HT-29 (cell line): ENCODE measurements at regions not wholly inside any gene's neighbourhood (a gene's known extent, or its start where the extent isn't known, plus 50 kb on each side); places are given as distances from the start of the nearest gene placed in this dataset.

Experiments
- DNase-seq: peaks from one replicate; pipeline ENCODE4 v3.0.0-alpha.2; 2015; ENCODE audit warnings: low spot score

DNA sequence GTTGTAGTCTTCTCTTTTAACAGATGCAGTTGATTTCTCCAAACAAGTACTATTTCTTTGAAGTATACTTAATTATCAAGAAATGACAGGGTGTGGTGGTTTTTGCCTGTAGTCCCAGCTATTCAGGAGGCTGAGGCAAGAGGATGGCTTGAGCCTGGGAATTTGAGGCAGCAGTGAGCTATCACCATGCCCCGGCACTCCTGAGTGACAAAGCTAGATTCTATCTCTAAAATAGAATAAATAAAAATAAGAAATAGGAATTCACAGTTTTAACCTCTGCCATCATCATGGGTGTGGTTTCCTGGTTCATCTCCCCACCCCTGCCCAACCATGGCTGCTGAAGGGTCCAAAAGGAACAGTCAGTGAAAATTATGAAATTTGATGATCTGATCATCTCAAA lies 290.2 kb upstream of the FLRT2 start:
- DNase-seq = no peak

DNA sequence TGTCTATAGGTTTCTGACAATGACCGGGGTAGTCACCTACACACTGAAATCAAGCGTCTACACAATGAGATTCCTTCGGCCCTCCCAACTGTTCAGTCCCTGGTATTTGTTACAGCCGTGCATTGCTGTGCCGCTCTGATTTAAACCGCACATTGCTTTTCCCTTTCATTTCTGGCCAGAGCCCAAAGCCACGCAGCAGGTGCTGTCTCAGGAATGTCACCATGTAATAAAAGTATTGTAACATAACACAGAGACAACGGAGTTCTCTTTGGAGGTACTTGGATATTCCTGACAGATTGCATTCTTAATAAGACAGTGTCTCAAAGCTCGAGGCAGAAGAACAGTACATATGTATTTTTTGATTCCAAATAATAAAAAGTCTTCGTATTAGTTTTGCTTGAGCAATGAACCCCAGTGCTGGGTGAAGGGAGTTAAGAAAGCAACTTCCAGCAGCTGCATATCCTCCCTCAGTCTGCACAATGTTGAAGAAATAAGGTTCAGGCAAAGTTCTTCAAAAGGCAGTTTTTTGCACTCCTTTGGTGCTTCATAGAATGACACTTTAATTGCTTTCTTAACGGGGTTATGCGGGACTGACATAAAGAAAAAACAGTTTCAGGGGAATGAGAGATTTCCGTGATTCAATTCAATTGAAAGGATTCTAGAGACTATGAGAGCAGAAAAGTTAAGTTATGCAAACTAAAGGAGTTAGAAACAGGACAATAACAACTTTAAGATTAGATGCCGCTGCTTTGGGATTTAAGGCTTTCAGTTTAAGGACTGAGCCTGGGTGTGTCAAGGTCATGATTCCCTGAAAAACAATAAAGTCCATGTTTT lies 288.7 kb upstream of the FLRT2 start:
- DNase-seq = peak; percentile 55

- no peak for DNase-seq
These were observed 287.3 kb upstream of the FLRT2 start for GRCh38 chr14:85242666-85243065.

GRCh38 chr14:85243321-85243720 lies 286.6 kb upstream of the FLRT2 start:
- no peak for DNase-seq

DNA sequence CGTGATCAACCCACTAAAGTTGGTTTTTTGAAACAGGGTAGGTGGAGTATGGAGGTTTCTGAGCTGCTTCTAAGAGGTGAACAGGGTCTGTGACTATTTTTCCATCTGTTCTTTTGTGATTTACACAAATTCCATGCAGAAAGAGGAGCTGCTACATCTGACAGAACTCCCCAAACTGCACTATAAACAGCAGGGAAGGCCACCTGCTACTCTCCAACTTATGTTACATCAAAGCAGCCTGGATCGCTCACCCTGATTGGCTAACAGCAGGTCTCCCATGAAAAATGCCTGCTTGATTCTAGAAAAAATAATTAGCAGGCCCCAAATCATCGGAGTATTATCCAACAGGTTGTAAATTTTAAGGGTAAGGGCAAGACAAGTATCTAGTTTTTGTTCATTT lies 282.9 kb upstream of the FLRT2 start:
- DNase-seq = no peak

DNA sequence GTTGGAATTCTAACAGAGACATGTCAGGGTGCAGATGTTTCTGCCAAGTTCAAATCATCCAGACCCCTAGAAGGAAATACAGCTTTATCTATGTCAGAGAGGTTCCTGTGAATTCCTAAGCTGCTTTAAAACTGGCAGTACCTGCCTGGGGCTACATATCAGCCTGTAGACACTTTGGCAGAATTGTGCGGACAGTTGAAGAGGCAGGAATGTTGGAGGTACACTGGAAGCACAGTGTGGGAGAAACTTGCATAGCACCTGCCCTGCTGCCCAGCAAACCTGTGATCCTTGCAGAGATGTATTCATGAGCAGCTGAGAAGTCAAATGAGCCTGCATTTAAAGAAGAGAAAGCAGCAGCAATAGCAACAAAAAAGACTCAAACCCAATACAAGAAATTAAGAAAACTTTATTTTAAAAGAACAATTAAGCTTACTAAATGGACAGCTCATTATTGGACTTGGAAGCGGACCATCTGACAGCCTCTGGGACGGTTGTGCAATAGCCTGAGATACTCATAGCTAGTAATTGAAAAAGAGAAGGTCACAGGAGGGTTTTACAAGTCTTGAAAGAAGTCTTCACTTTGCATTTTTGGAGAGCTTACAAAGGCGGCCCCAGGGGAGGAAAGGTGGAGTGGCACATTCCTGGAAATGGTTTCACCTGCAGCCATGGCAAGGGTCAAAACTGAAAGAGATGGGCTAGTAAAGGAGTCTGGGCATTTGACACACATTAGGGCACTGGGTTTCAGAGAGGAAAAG lies 280.9 kb upstream of the FLRT2 start:
- no peak for DNase-seq

GRCh38 chr14:85250414-85251189 lies 279.3 kb upstream of the FLRT2 start:
- peak; percentile 30 for DNase-seq

- DNase-seq = peak; percentile 72
These were observed 277.9 kb upstream of the FLRT2 start for GRCh38 chr14:85252011-85252410.

GRCh38 chr14:85254711-85255110 lies 275.2 kb upstream of the FLRT2 start:
- no peak for DNase-seq

- DNase-seq = no peak
These were observed 272.7 kb upstream of the FLRT2 start for GRCh38 chr14:85257287-85257686.

DNA sequence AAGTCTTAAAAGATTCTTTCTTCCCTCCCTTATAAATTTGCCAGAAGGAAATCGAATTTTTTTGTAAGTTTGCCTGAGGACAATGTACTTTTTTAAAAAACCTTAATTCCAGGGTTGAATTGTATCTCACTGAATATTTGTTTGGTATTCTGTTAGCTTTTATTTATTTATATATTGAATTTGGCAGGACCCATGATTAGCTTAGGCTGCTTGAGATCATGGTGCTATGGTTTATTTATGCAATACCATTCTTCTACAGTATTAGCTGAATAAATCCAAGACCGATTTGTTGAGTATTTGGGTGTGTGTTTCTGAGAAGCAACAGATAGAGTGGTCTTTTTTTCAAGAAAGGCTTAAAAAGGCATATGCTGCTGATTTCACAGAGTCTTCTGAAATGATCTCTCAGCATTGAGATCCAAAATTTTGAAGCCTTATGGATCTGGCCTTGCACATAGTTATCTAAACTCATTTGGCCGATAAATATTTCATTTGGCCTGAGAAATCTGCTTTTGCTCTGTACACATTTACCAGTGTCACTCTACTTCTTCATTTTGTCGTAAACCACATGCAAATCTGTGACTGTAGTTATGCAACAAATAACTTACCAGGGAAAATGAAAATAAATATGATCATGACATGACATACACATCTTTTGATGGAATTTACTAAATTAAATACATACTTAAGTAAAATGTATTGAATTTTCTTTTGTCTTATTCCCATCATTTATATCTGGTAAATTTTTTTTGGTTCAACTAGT lies 265.8 kb upstream of the FLRT2 start:
- DNase-seq = no peak

DNA sequence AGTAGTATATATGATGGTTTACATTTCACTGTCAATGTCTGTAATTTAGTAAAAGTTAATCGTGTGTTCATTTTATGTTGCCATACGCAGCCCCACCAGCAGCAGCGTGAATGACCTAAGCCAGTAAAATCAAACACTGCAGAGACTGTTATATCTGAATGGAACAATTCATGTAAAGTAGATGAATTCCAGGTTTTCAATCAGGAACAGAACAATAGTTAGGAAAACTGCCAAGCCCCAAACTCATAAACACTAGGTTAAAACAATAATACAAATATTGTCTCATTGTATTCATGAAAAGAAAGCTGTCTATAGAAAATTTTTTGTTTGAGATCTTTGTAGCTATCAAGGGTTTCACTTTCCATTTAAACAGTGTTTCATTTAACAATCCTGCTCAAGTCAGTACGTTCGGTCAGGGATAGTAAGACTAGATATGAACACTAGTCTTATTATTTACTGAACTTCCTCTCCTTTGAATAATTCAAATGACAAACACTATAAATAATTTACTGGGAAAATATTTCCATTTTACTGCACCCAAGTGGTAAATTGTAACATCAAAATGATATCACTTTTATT lies 256.8 kb upstream of the FLRT2 start:
- no peak for DNase-seq

- DNase-seq = no peak
These were observed 256.0 kb upstream of the FLRT2 start for GRCh38 chr14:85273952-85274351.

DNA sequence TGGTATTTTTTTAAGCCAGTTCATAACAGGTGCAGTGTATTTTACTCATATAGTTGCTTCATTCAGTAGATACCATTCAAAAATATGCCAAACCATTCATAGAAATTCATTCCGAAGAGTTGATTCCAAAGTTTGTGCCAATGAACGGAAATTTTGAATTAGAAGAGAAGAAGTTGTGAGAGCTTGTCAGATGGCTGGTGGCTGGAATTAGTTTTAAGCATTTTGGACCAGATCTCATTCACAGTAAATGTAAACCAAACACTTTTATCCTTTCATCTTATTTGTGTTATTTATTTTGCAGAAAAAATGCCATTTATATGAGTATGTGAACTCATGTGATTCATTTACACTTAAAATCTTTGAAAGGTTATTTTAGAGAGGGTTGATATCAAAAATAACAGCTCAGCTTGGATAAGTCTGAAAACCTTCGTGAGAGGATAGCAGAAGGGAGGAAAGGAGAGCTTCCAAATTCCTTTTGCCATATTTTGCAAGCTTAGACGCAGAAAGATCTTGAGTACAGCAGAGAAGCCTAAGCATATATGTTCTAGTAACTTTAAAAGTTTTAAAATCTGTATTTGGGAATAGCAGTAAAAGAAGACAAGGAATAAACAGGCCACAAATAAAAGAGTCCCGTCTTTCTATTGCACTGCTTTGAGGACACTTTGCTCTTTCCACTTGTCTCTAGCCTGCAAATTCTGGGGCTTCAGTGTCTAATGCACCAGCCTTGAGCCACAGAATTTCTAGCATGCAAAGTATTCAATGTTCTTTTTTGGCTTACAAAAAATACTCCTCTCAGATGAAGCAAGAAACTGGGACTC lies 253.6 kb upstream of the FLRT2 start:
- DNase-seq = no peak

GRCh38 chr14:85276979-85277228 lies 253.0 kb upstream of the FLRT2 start:
- DNase-seq = no peak

DNA sequence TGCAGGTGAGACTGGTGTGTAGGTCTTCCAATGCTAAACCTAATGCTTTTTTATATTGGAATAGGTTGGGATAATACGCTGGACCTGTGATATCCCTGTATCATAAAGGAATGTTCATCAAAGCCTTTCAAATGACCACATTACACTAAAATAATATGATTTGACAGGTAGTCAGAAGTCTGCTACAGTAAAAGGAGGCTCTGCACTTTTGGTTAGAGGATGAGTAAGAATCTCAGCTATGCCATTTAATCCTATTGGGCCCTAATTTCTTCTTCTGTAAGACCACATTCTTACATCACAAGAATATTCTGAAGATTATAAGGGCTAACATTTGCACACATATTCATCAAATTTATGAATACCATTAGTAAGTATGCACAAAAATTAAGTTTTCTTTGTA lies 250.5 kb upstream of the FLRT2 start:
- DNase-seq = no peak

DNA sequence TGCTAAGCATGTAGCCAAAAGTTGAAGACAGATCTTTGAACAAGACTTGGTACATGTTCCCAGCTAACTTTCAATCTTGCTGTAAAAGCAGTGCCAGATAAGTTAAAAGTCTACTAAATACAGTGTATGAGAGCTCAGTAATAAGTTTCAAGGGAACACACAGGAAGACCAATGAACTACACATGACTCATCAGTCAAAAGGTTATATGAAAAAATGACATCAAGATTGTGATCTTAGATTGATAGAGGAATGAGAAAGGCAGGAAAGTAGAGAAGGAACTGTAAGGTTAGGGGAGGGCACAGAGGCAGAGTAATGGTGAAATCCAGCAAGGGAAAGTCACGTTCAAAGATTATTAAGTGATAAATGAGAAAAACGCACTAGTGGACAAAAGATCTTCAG lies 249.9 kb upstream of the FLRT2 start:
- DNase-seq = peak; percentile 5

GRCh38 chr14:85281921-85282320 lies 248.0 kb upstream of the FLRT2 start:
- DNase-seq = no peak

DNA sequence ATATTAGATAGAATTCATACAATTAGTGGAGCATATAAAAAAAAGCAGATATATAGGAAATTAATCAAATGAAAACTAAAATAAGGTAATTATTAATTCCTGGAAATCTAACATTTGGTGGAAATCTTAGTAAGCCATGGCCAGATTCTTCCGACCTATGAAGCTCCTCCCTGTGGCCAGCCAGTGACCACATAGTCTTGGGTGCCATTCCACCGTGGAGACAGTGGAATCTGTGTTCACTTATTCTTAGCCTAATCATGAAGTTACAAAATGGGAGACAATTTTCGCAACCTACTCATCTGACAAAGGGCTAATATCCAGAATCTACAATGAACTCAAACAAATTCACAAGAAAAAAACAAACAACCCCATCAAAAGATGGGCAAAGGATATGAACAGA lies 241.9 kb upstream of the FLRT2 start:
- DNase-seq = no peak

DNA sequence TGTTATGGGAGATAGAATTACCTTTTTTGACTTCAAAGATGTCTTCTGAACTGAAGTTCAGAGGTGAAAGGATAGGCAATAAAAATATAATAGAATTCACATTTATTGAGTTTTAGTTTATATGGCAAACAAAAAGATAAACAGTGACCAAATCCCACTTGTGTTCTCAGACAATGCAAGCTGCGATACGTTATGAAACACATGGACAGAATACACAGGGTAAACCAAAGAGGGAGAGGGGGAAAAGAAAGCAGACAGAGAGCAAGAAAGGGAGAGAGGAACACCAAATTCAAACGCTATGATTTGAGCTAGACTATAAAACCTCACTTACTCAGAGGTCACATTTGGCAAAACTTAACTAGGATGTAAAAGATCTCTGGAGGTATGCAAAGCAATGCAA lies 238.2 kb upstream of the FLRT2 start:
- DNase-seq = no peak
